Liver (tissue), 8 donors: ENCODE measurements at regions not wholly inside any gene's neighbourhood (a gene's known extent, or its start where the extent isn't known, plus 50 kb on each side); places are given as distances from the start of the nearest gene placed in this dataset.

Experiments used
- DNase-seq: peaks from one replicate; pipeline ENCODE4 v3.0.0-alpha.2; 2017; ENCODE audit warnings: low spot score
- H3K27ac ChIP-seq, 2 donors: one replicate each; pipeline ENCODE4 v1.7.0; 2013; ENCODE audit warnings: inconsistent platforms in 2 of 2, low read length in 2 of 2, control low read depth in 1 of 2, low read depth in 1 of 2, mild to moderate bottlenecking in 1 of 2
- H3K27me3 ChIP-seq, 4 donors: one replicate each; pipeline versions ENCODE4 v1.6.1 to v1.7.0; 2013; ENCODE audit warnings: low read length in 3 of 4, inconsistent platforms in 1 of 4, mild to moderate bottlenecking in 1 of 4, moderate library complexity in 1 of 4; ENCODE audit not compliant: control insufficient read depth in 4 of 4, insufficient read depth in 4 of 4
- H3K36me3 ChIP-seq, 4 donors: one replicate each; pipeline versions ENCODE4 v1.6.1 to v1.7.0; 2013; ENCODE audit warnings: low read length in 3 of 4, mild to moderate bottlenecking in 3 of 4, low read depth in 1 of 4, moderate library complexity in 1 of 4; ENCODE audit not compliant: control insufficient read depth in 4 of 4, insufficient read depth in 3 of 4
- H3K4me1 ChIP-seq, 4 donors: one replicate each; pipeline versions ENCODE4 v1.6.1 to v1.7.0; 2013; ENCODE audit warnings: low read length in 3 of 4, mild to moderate bottlenecking in 3 of 4, moderate library complexity in 1 of 4; ENCODE audit not compliant: control insufficient read depth in 4 of 4, insufficient read depth in 4 of 4
- H3K4me3 ChIP-seq, 3 donors: one replicate each; pipeline versions ENCODE4 v1.6.1 to v1.7.0; 2013; ENCODE audit warnings: low read length in 3 of 3, control low read depth in 1 of 3, low read depth in 1 of 3, mild to moderate bottlenecking in 1 of 3
- H3K9ac ChIP-seq, 2 donors: one replicate each; pipeline ENCODE4 v1.7.0; 2013; ENCODE audit warnings: low read length in 2 of 2, mild to moderate bottlenecking in 2 of 2, moderate library complexity in 2 of 2, control low read depth in 1 of 2, low read depth in 1 of 2
- H3K9me3 ChIP-seq, 4 donors: one replicate each; pipeline versions ENCODE4 v1.6.1 to v1.7.0; 2013; ENCODE audit warnings: low read length in 3 of 4; ENCODE audit not compliant: control insufficient read depth in 4 of 4
- ATF3 ChIP-seq: IDR thresholded peaks from 2 replicates; pipeline ENCODE4 v1.6.1; 2016; ENCODE audit warnings: antibody characterized with exemption
- CTCF ChIP-seq: fragments of 150-350 bp; IDR thresholded peaks from 2 replicates; pipeline ENCODE4 v1.5.1; 2017; ENCODE audit warnings: improper control_type of control experiment, low read depth, low read length; ENCODE audit not compliant: missing input control
- EGR1 ChIP-seq, 2 donors: IDR thresholded peaks; 2 replicates each; pipeline ENCODE4 v1.6.1; 2016 to 2018; ENCODE audit warnings: antibody characterized with exemption in 2 of 2, low read depth in 2 of 2
- FOXA1 ChIP-seq: IDR thresholded peaks from 2 replicates; pipeline ENCODE4 v1.6.1; 2016; ENCODE audit warnings: antibody characterized with exemption
- FOXA2 ChIP-seq: IDR thresholded peaks from 2 replicates; pipeline ENCODE4 v1.6.1; 2016; ENCODE audit warnings: antibody characterized with exemption
- HNF4A ChIP-seq, 2 donors: conservative IDR thresholded peaks; 2 replicates each; pipeline ENCODE4 v1.6.1; 2016; ENCODE audit warnings: antibody characterized with exemption in 2 of 2, mild to moderate bottlenecking in 2 of 2
- HNF4G ChIP-seq: IDR thresholded peaks from 2 replicates; pipeline ENCODE4 v1.6.1; 2016; ENCODE audit warnings: antibody characterized with exemption
- JUND ChIP-seq, 2 donors: IDR thresholded peaks; 2 replicates each; pipeline ENCODE4 v1.6.1; 2016; ENCODE audit warnings: antibody characterized with exemption in 2 of 2
- MAX ChIP-seq: IDR thresholded peaks from 2 replicates; pipeline ENCODE4 v1.6.1; 2016; ENCODE audit warnings: antibody characterized with exemption
- NR2F2 ChIP-seq: IDR thresholded peaks from 2 replicates; pipeline ENCODE4 v1.6.1; 2016; ENCODE audit warnings: antibody characterized with exemption
- RAD21 ChIP-seq, 2 donors: IDR thresholded peaks; 2 replicates each; pipeline ENCODE4 v1.6.1; 2016; ENCODE audit warnings: antibody characterized with exemption in 2 of 2, mild to moderate bottlenecking in 2 of 2
- REST ChIP-seq: IDR thresholded peaks from 2 replicates; pipeline ENCODE4 v1.6.1; 2016; ENCODE audit warnings: antibody characterized with exemption, mild to moderate bottlenecking
- RXRA ChIP-seq, 2 donors: IDR thresholded peaks; 2 replicates each; pipeline ENCODE4 v1.6.1; 2017 to 2018; ENCODE audit warnings: antibody characterized with exemption in 2 of 2, mild to moderate bottlenecking in 1 of 2
- SP1 ChIP-seq: IDR thresholded peaks from 2 replicates; pipeline ENCODE4 v1.6.1; 2018; ENCODE audit warnings: antibody characterized with exemption, mild to moderate bottlenecking
- TAF1 ChIP-seq: conservative IDR thresholded peaks from 2 replicates; pipeline ENCODE4 v1.6.1; 2016; ENCODE audit warnings: antibody characterized with exemption, mild to moderate bottlenecking
- YY1 ChIP-seq: IDR thresholded peaks from 2 replicates; pipeline ENCODE4 v1.6.1; 2016; ENCODE audit warnings: antibody characterized with exemption, mild to moderate bottlenecking
- ZBTB33 ChIP-seq: IDR thresholded peaks from 2 replicates; pipeline ENCODE4 v1.6.1; 2016; ENCODE audit warnings: antibody characterized with exemption
- WGBS: extraction: QIAGEN DNeasy Blood & Tissue Kit; methylation state at CpG from one replicate; pipeline ENCODE4 v1.1.7; 2013; 5-methylcytosine and 5-hydroxymethylcytosine counted together
- donor health status: healthy.
- donor health status: healthy.
- donor health status: healthy.
- donor health status: healthy.
- donor health status: healthy.

GRCh38 chr2:21993002-21993401 lies 869.2 kb downstream of the TDRD15 start:
- no peak overlapping the region for H3K27ac ChIP-seq

GRCh38 chr2:21996339-21996738 lies 872.6 kb downstream of the TDRD15 start:
- no peak overlapping the region for H3K4me3 ChIP-seq
- WGBS: 71% methylated on average over 5 of the region's 5 CpGs
- H3K9ac ChIP-seq: no peak overlapping the region
- peaks cover 8 to 22% (median 10%) of the 10 kb centered on the region in 4 donors for H3K9me3 ChIP-seq
- H3K27me3 ChIP-seq: peaks cover 0 to 4% (median 0%) of the 10 kb centered on the region in 4 donors
- TF ChIP-seq NR2F2 (no peak), FOXA1 (no peak), EGR1 (IDR thresholded peaks at IDR 0.05; ENCODE audit: low read depth in 2 of 2) (no peak), TAF1 (no peak), MAX (no peak)
- peaks cover 0 to 2% (median 0%) of the 10 kb centered on the region in 4 donors for H3K36me3 ChIP-seq
- DNase-seq: no peak
- H3K4me1 ChIP-seq: no peaks in the 10 kb centered on the region
- H3K27ac ChIP-seq: no peak overlapping the region

More at GRCh38 chr2:21993002-21993401, 869.2 kb downstream of the TDRD15 start:
- Histone ChIP-seq H3K36me3 (peaks cover 0 to 2% (median 0%) of the 10 kb centered on the region in 4 donors), H3K27me3 (peaks cover 0 to 4% (median 0%) of the 10 kb centered on the region in 4 donors), H3K4me1 (no peaks in the 10 kb centered on the region), H3K4me3 (no peak overlapping the region), H3K9ac (no peak overlapping the region), H3K9me3 (peaks cover 8 to 24% (median 10%) of the 10 kb centered on the region in 4 donors)
- no peak for DNase-seq
- WGBS: 82% methylated on average over 1 of the region's 1 CpG
- TF ChIP-seq HNF4G: no peak
- TF ChIP-seq RXRA (IDR thresholded peaks at IDR 0.05): no peak
- no peak for TF ChIP-seq ATF3
- no peak for TF ChIP-seq JUND (IDR thresholded peaks at IDR 0.05)
- TF ChIP-seq SP1: no peak
- TF ChIP-seq YY1: no peak
- TF ChIP-seq FOXA1: no peak
- TF ChIP-seq MAX: no peak
- no peak for TF ChIP-seq CTCF
- TF ChIP-seq HNF4A (conservative IDR thresholded peaks at IDR 0.05): no peak

- Histone ChIP-seq H3K27ac (no peak overlapping the region), H3K4me3 (no peak overlapping the region), H3K9me3 (no peaks in the 10 kb centered on the region), H3K9ac (no peak overlapping the region), H3K27me3 (peaks cover 0 to 4% (median 0%) of the 10 kb centered on the region in 4 donors), H3K4me1 (no peaks in the 10 kb centered on the region), H3K36me3 (no peaks in the 10 kb centered on the region)
- DNase-seq: no peak
- WGBS: 37% methylated on average over 1 of the region's 1 CpG
- TF ChIP-seq ZBTB33 (no peak), RAD21 (IDR thresholded peaks at IDR 0.05) (no peak), FOXA2 (no peak), HNF4G (no peak), YY1 (no peak), REST (no peak), FOXA1 (no peak), MAX (no peak), NR2F2 (no peak), RXRA (IDR thresholded peaks at IDR 0.05) (no peak)
Observed at GRCh38 chr2:21999522-21999921, 875.8 kb downstream of the TDRD15 start.
